Effector CD4-positive, alpha-beta T cell (primary cell): ENCODE measurements at regions not wholly inside any gene's neighbourhood (a gene's known extent, or its start where the extent isn't known, plus 50 kb on each side); places are given as distances from the start of the nearest gene placed in this dataset.

Experiments used
- DNase-seq: peaks from one replicate; pipeline ENCODE4 v3.0.0-alpha.2; 2020

DNA sequence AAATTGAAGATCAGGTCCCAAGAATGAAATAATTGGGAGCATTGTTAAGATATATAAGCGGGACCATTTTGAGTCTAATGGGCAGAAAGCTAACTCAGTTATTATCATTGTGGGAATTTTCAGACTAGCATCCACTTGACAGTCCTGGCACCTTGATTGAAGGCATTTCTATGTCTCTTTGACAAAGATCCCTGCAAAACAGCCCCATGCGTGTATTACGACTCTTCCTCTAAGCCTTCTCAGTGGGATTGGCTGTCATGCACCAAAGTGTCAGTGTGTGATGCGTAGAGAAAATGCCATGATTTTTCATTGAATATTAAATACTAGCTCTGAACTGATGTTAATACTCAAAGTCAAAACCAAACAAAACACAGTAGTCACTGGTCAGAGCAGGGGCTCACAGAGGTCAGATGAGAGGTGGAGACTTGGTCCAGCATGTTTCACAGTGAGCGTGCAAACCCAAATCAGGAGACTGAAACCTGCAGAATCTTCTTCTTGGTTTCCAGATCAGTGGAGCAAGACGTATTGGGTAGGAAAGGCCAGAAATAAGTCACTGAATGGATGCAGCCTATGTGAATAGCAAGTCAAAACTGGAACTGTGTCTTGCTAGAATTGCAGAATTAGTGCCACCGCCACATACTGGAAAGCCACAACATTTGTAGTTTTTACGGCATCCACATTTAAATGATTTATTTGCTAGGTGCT lies 303.6 kb upstream of the AKR1E2 start:
- DNase-seq = no peak

DNA sequence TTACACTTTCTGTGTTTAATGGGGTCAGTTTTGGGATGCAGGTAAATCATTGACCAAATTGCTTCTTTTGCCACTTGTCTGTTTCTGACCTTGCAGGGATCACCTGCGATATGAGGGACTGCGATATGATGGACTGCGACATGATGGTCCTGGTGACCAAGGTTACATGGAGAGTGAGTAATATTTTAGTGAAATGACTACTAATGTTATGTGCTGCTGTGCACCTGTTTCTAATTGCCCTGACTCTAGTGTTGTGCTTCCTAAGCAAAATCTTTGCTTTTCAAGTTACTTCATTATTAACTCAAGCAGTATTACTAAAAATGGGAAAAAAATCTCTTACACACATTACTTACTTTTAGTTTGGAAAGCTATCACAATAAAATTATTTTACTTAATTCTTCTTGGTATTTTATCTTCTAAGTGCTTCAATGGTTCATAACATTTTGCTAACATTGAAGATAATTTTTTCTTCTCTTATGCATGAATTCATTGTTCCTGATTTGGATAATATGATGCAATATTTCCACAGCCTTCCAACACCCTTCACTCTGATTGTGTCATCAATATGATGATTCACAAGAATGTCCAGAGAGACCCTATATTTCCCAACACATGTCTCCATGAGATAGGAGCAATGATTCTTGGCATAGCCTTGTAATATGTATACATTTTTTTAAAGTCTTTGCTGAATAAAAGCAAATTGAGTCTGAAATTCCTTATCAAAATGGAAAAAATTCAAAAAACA lies 306.2 kb upstream of the AKR1E2 start:
- DNase-seq = no peak

DNA sequence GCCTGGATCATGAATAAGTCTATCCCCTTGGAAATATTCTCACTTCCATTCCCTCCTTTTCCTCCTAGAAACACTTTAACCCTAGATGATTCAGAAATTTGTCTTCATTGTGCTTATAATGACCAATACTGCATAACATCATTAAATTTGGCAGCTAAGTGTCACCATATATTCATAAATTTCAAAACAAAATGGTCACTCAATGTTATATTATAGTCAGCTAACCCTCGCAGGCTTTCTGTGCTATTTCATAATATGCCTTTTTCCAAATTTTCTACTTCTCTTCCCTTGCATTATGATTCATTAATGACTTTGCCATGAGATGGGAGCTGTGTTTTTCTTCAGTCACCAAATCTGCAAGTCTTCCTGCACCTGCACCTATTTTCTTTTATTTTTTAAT lies 308.3 kb upstream of the AKR1E2 start:
- no peak for DNase-seq

DNA sequence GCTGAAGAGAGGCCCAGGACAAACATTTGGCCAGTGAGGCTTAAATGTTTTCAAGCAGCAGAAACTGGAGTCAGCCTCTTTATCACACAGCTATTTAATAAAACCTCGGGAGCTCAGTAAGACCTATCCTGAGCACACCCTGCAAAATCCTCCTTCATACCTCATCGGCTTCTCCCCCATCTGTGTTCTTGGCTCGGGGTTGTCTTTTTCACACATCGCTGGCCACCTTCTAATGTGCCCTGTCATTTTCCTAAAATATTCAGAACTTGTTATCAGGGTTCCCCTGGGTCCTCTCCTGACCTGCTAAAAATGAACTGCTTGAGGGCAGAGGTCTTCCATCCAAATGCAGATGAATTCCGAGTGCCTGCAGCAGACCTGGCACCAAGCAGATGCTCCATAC lies 310.3 kb upstream of the AKR1E2 start:
- DNase-seq = no peak

DNA sequence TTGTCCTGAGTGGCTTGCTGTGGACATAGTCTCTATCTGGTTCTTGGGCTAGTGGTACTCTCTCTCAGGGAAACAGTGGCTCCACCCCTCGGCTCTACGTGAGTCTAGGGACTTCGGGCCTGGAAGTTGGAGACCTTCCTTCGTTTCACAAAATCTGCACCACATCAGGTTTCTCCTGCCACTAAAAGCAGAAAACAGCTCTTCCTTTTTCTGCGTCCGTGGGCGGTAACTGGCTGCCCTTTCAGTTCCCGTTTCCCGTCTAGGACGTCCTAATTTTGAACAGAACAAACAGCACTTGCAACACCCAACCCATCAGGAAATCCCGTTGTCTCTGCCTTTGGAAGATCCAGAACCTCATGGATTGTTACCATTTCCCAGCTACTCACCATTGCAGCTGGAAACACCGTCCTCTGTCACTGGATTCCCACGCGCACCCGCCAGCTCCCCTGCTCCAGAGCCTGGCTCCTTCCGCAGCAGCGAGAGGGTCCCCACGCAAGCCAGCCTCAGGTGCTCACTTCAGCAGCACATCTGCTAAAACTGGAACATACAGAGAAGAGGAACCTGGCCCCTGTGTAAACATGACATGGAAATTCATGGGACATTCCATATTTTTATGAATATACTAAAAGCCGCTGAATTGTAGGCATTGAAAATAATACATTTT lies 311.4 kb upstream of the AKR1E2 start:
- no peak for DNase-seq

DNA sequence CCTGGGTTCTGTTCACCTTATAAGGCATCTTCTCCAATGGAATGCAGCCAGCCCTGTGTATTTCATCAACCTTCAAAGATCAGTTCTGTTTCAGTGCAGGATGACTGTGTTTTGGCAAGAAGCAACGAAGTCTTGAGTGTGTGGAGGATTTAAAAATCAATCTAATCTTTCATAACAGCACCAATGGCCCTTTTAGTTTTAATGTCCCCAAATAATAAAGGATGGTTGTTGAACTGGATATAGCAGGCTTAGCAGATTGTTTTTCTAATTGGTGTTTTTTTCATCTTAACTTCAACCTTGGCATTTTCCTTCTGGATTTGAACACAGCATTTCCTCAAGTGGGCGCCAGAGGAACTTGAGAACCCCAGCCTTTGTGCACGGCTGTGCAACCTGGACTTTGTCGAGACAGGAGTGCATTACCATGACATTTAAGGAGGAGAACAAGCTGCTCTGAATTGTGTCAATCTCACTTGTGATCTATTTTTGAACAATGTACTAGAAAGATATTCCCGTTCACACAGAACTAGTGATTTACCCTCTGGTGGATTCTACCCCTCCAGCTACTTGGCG lies 313.3 kb upstream of the AKR1E2 start:
- DNase-seq = no peak

GRCh38 chr10:4512196-4512595 lies 313.8 kb upstream of the AKR1E2 start:
- DNase-seq = no peak

GRCh38 chr10:4511509-4511908 lies 314.5 kb upstream of the AKR1E2 start:
- no peak for DNase-seq

DNA sequence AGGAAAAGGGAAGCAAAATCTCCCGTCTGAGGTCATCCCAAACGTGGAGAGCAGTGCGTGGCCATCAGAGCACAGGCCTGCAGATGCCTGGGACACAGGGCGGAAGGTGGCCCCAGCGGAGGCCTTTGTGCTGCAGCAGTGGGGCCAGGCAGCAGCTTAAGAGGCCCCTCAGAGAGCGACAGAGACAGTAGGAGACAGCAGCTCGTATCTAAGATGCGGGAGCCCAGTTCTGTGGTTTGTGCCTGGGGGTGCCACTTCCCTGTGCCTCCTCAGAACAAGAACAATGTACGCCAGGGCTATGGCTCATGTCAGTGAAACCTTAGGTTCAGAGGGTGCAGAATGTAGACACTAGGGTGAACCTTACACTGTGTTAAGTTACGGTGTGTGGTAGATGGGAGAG lies 316.6 kb upstream of the AKR1E2 start:
- DNase-seq = no peak

DNA sequence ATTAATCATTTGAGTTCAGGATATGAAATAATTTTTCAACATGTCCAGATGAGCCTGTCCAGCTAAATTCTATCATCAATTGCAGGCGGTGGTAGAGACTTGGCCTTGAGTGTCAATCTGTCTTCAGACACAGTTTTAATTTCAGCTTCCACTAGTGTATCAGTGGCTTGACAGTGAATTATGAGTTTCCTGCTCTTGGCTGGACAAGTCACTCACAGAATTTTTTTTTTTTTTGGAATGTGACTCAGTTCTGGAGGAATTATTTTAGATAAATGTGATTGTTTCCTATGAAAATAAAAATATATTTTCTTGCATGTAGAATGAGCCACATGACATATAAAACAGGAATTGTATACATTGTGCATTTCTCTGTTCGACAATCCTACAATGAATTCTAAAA lies 319.9 kb upstream of the AKR1E2 start:
- DNase-seq = no peak

DNA sequence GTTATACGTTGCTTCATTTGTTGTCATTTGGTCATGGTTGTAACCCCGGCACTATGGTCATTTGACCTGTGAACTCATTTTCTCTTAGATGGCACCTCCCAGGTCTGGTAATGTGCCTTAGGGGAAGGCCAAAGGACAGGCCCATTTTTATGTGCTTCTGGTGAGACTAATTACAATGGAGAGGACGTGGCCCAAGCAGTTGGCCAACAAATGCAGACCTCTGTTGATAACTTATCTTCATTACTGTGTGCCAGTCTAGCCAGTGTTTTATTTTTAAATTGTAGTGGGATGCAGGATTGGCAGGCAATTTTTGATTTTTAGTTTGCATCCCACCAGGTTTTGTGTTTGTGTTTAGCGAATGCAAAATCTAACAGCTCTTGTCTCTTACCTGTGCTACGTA lies 321.5 kb upstream of the AKR1E2 start:
- DNase-seq = no peak

- DNase-seq = no peak
These were observed 322.9 kb upstream of the AKR1E2 start for GRCh38 chr10:4503076-4503475.

GRCh38 chr10:4501306-4501705 lies 324.7 kb upstream of the AKR1E2 start:
- no peak for DNase-seq

DNA sequence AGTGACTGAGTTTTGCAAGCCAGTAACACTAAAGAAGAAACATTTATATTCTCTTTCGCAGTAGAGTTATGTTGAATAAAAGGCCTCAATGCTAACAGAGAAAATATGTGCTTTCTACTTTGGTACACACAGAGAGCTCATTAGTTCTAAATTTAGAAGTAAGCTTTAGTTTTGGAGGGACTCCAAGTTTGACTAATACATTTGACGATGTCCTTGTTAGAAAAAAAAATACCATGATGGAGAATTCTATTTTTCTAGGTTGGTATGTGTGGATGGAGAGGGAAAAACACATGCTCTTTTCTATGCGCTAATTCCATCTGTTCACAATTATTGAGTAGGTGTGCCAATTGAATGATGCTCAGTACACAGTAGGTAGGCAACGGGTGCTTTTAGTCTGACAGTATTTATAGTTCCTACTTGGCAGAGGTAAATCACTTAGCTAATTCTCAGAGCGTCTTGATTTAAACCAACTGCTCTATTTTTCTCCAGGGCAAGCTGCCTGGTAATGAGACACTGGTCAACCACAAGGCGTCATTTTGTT lies 327.2 kb upstream of the AKR1E2 start:
- no peak for DNase-seq

GRCh38 chr10:4494551-4494950 lies 331.5 kb upstream of the AKR1E2 start:
- no peak for DNase-seq

- no peak for DNase-seq
These were observed 333.8 kb upstream of the AKR1E2 start for GRCh38 chr10:4492202-4492601.

- no peak for DNase-seq
These were observed 337.1 kb upstream of the AKR1E2 start for GRCh38 chr10:4488904-4489303.

GRCh38 chr10:4485636-4486035 lies 340.4 kb upstream of the AKR1E2 start:
- DNase-seq = no peak

GRCh38 chr10:4483811-4484210 lies 342.2 kb upstream of the AKR1E2 start:
- no peak for DNase-seq

DNA sequence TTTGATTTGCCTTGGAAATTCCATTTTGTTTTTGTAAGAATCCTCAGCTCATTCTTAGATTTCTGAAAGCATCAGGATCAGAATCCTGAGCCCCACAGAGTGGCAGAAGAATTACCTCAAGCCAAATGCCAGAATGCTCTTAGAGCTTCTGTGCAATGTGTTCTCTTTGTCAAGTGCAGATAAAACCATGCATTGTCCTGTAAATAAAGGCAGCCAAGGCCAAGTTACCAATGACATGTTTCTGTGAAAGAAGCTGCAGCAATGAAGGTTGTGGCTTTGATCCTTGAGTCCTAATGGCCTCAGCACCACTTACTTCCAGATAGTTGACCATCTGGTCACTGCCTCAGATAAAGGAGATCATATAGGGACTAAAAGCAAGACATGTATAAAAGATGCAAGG lies 343.3 kb upstream of the AKR1E2 start:
- DNase-seq = no peak

GRCh38 chr10:4481192-4481591 lies 344.8 kb upstream of the AKR1E2 start:
- no peak for DNase-seq

GRCh38 chr10:4479342-4479741 lies 346.7 kb upstream of the AKR1E2 start:
- no peak for DNase-seq

GRCh38 chr10:4477664-4478063 lies 348.3 kb upstream of the AKR1E2 start:
- no peak for DNase-seq
